ENCODE measurements at regions not wholly inside any gene's neighbourhood (a gene's known extent, or its start where the extent isn't known, plus 50 kb on each side); places are given as distances from the start of the nearest gene placed in this dataset.

DNA sequence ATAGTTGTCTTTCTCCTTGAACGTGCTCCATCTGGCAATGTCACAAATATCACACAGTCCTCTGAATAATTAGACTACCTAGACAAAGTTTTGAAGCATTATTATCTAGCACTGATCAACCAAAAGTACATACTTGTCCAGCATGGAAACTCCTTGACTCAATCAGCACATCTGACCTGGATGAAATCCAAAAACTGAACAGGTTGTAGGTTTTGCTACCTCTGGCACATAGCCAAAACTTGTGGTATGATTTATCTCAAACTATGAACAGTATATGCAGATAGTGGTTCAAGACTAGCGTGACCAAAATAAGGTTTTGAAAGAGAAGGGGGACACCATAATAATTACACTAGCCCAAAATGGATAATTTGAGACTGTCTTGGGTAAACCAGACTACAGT lies 158.1 kb downstream of the ARRDC3 start:
- no peak for TF ChIP-seq MAFK (IDR thresholded peaks at IDR 0.05; ENCODE audit: low read depth, low read length)
- TF ChIP-seq TCF12 (IDR thresholded peaks at IDR 0.05; ENCODE audit: low read depth, low read length), result no peak
- TF ChIP-seq, protein P1, sequence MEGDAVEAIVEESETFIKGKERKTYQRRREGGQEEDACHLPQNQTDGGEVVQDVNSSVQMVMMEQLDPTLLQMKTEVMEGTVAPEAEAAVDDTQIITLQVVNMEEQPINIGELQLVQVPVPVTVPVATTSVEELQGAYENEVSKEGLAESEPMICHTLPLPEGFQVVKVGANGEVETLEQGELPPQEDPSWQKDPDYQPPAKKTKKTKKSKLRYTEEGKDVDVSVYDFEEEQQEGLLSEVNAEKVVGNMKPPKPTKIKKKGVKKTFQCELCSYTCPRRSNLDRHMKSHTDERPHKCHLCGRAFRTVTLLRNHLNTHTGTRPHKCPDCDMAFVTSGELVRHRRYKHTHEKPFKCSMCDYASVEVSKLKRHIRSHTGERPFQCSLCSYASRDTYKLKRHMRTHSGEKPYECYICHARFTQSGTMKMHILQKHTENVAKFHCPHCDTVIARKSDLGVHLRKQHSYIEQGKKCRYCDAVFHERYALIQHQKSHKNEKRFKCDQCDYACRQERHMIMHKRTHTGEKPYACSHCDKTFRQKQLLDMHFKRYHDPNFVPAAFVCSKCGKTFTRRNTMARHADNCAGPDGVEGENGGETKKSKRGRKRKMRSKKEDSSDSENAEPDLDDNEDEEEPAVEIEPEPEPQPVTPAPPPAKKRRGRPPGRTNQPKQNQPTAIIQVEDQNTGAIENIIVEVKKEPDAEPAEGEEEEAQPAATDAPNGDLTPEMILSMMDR (IDR thresholded peaks at IDR 0.05; ENCODE audit: control extremely low read depth in 1 of 3, insufficient read depth in 1 of 3, low read depth in 1 of 3, low read length in 3 of 3), result no peak
- TF ChIP-seq, protein P2, sequence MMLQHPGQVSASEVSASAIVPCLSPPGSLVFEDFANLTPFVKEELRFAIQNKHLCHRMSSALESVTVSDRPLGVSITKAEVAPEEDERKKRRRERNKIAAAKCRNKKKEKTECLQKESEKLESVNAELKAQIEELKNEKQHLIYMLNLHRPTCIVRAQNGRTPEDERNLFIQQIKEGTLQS (IDR thresholded peaks at IDR 0.05; ENCODE audit: insufficient read depth, low read depth, low read length), result no peak
- no peak for TF ChIP-seq EP300 (IDR thresholded peaks at IDR 0.05; ENCODE audit: borderline replicate concordance in 1 of 2, low read depth in 2 of 2, low read length in 2 of 2)
- no peak for TF ChIP-seq SP2 (IDR thresholded peaks at IDR 0.05; ENCODE audit: low read length)
- TF ChIP-seq POLR2A (IDR thresholded peaks at IDR 0.05; ENCODE audit: control extremely low read depth in 1 of 2, low read depth in 2 of 2, low read length in 2 of 2), result no peak

All from H1 (cell line).